Stimulated activated CD4-positive, alpha-beta T cell treated with anti-CD3 and anti-CD28 coated beads, Interleukin-1b, Interleukin-23, amount 100 ng/mL, for 48 hours (primary cell): ENCODE measurements at regions not wholly inside any gene's neighbourhood (a gene's known extent, or its start where the extent isn't known, plus 50 kb on each side); places are given as distances from the start of the nearest gene placed in this dataset.

Source experiments
- DNase-seq: peaks from one replicate; pipeline ENCODE4 v3.0.0-alpha.2; 2020

GRCh38 chr4:30945586-30945985 is 225.4 kb downstream of the PCDH7 start:
- no peak for DNase-seq

- no peak for DNase-seq
Observed at GRCh38 chr4:30946288-30946687, 226.1 kb downstream of the PCDH7 start.

GRCh38 chr4:30948653-30949052 is 228.5 kb downstream of the PCDH7 start:
- no peak for DNase-seq

GRCh38 chr4:30950737-30951136 is 230.6 kb downstream of the PCDH7 start:
- DNase-seq = no peak

GRCh38 chr4:30952526-30953219 is 232.5 kb downstream of the PCDH7 start:
- DNase-seq = no peak

- no peak for DNase-seq
Observed at GRCh38 chr4:30953799-30954198, 233.6 kb downstream of the PCDH7 start.

GRCh38 chr4:30956916-30957315 is 236.7 kb downstream of the PCDH7 start:
- DNase-seq = no peak

- no peak for DNase-seq
Observed at GRCh38 chr4:30957706-30958105, 237.5 kb downstream of the PCDH7 start.

GRCh38 chr4:30959781-30960485 is 239.8 kb downstream of the PCDH7 start:
- no peak for DNase-seq

GRCh38 chr4:30962939-30963338 is 242.8 kb downstream of the PCDH7 start:
- DNase-seq = no peak

- DNase-seq = no peak
Observed at GRCh38 chr4:30968926-30969325, 248.8 kb downstream of the PCDH7 start.

GRCh38 chr4:30972542-30972941 is 252.4 kb downstream of the PCDH7 start:
- DNase-seq = no peak

GRCh38 chr4:30973993-30974392 is 253.8 kb downstream of the PCDH7 start:
- no peak for DNase-seq

- no peak for DNase-seq
Observed at GRCh38 chr4:30979402-30979801, 259.2 kb downstream of the PCDH7 start.

- DNase-seq = no peak
Observed at GRCh38 chr4:30989508-30989907, 269.3 kb downstream of the PCDH7 start.

GRCh38 chr4:30996841-30997240 is 276.7 kb downstream of the PCDH7 start:
- no peak for DNase-seq

- DNase-seq = no peak
Observed at GRCh38 chr4:31005037-31005436, 284.9 kb downstream of the PCDH7 start.

GRCh38 chr4:31007858-31008257 is 287.7 kb downstream of the PCDH7 start:
- no peak for DNase-seq

GRCh38 chr4:31009926-31010325 is 289.8 kb downstream of the PCDH7 start:
- DNase-seq = no peak

GRCh38 chr4:31015123-31015522 is 295.0 kb downstream of the PCDH7 start:
- DNase-seq = no peak

GRCh38 chr4:31016322-31017061 is 296.3 kb downstream of the PCDH7 start:
- no peak for DNase-seq

- DNase-seq = no peak
Observed at GRCh38 chr4:31020363-31020762, 300.2 kb downstream of the PCDH7 start.

GRCh38 chr4:31021008-31021407 is 300.8 kb downstream of the PCDH7 start:
- DNase-seq = no peak

GRCh38 chr4:31022702-31023101 is 302.5 kb downstream of the PCDH7 start:
- no peak for DNase-seq
